GM18499 (cell line): ENCODE measurements at regions not wholly inside any gene's neighbourhood (a gene's known extent, or its start where the extent isn't known, plus 50 kb on each side); places are given as distances from the start of the nearest gene placed in this dataset.
A peak's percentile ranks its signal among the peaks of the same experiment; 100 is the strongest.
"Not testable (repeated sequence)": the region's sequence is repeated elsewhere in the genome, so short reads cannot be mapped to it uniquely, and the experiment has no call there.

Experiments
- ATAC-seq: cut with Tn5 transposase; IDR thresholded peaks from one replicate; pipeline ENCODE4 v1.9.1; 2021; ENCODE audit warnings: moderate number of reproducible peaks; ENCODE audit not compliant: insufficient read depth, unreplicated experiment

- no peak for ATAC-seq
Measured at GRCh38 chr6:67815623-67816022, 819.5 kb upstream of the ADGRB3 start.

GRCh38 chr6:67814262-67814661, 820.8 kb upstream of the ADGRB3 start:
- no peak for ATAC-seq

DNA sequence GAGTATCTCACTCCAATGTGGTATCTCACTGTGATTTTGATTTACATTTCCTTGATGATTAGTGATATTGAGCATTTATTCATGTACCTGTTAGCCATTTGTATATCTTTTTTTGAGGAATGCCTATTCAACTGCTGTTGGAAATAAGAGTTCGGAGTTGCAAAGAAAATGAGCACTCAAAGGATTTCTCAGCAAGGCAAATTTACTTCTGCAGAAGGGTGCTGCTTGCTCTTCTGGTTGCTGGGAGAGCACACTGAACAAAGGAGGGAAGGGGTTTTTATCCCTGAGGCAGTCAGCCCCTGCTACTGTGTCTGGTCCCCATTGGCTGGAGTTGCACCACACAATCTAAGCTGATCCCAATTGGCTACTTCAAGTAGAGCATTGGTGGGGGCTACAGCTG, 822.4 kb upstream of the ADGRB3 start:
- no peak for ATAC-seq

DNA sequence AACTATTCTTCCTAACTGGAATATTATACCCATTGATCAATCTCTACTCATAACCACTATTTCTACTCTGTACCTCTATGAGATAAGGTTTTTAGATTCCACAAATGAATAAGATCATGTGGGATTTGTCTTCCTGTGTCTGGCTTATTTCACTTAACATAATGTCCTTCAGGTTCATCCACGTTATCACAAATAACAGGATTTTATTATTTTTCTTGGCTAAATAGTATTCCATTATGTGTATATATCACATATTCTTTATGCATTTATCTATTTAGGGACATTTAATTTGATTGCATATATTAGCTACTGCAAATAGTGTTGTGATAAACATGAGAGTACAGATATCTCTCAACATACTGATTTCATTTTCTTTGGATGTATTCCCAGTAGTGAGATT, 823.0 kb upstream of the ADGRB3 start:
- no peak for ATAC-seq

DNA sequence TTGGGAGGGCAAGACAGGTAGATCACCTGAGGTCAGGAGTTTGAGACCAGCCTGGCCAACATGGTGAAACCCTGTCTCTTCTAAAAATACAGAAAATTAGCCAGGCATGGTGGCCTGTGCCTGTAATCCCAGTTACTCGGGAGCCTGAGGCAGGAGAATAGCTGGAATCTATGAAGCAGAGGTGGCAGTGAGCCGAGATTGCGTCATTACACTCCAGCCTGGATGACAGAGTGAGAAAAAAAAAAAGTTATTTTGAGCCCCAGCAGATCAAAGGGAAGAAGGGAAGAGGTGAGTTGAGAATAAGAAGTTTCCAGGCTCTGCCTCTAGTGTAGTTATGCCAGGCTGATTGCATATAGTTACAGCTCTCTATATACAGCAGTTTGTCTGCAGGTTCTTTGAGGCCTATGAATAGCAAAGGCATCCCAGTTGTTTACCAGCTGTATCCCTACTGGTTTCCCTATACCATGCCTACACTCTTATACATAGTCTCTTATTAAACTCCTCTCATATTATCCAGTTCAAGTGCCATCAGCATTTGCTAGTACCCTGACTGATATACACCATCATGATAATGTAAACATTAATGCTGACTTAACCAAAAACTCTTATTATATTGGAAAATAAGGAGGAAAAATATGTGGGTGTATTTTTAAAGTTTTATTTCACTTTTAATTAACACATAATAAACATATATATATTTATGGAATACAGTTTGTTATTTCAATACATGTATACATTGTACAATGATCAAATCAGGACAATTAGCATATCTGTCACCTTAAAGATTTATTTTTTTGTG, 823.6 kb upstream of the ADGRB3 start:
- no peak for ATAC-seq

GRCh38 chr6:67804808-67805207, 830.3 kb upstream of the ADGRB3 start:
- ATAC-seq = not testable (repeated sequence)

DNA sequence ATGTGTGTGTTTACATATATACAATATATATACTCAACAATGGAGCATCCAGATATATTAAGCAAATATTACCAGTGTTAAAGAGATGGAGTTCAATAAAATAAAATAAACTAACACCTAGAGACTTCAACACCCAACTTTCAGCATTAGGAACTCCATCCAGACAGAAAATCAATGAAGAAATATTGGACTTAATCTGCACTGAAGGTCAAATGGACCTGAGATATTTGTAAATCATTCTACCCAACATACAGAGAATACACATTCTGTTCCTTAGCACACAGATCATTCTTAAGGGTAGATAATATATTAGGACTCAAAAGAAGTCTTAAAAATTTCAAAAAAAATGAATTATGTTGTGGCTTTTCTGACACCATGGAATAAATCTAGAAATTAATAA, 832.3 kb upstream of the ADGRB3 start:
- no peak for ATAC-seq

DNA sequence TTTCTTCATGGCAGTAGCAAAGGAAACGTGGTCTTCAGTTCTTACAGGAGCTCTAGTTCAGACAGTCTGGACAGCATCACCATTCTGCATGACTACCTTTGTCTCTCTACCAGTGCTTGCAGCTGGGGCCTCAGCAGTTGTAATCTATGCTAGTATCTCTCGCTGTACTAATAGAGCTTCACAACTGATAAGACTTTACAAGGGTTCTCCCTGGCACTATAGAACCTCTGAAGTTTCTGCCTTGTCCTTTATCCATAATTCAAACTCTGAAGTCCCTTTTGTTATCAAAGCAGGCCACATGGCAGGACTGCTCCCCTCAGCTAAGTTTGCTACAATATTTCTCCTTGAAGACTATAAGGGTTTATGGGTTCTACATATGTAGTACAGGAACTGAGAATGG, 842.1 kb upstream of the ADGRB3 start:
- ATAC-seq = no peak

DNA sequence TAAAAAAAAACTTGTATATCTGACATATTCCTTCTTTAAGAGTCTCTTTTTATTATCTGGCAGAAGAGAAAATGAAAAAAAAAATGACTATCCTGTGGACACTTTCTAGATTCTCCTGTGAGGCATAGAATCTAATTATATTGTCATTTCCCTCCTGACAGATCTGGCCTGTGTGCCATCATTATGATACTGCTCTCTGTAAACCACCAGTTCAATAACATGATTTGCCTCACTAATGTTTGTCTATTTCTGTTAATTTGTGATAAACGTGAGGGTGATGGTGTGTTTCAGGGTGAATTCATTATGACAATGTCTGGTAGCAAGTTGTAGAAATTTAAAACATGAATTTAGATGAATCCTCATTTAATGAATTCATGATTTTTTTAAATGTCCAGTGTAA, 844.5 kb upstream of the ADGRB3 start:
- ATAC-seq = no peak

DNA sequence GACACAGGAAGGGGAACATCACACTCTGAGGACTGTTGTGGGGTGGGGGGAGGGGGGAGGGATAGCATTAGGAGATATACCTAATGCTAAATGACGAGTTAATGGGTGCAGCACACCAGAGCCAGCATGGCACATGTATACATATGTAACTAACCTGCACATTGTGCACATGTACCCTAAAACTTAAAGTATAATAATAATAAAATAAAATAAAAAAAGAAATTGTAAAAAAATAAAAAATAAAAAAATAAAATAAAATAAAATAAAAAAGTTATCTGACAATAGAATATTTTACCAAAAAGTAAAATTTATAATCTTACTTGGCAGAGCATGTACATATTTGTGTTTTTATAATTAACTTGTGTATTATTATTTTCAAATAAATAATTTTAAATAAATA, 848.0 kb upstream of the ADGRB3 start:
- not testable (repeated sequence) for ATAC-seq

- no peak for ATAC-seq
Measured at GRCh38 chr6:67779876-67780275, 855.2 kb upstream of the ADGRB3 start.

GRCh38 chr6:67775333-67775732, 859.7 kb upstream of the ADGRB3 start:
- no peak for ATAC-seq

GRCh38 chr6:67768972-67769371, 866.1 kb upstream of the ADGRB3 start:
- ATAC-seq = peak; percentile 57

- not testable (repeated sequence) for ATAC-seq
Measured at GRCh38 chr6:67767046-67767822, 867.8 kb upstream of the ADGRB3 start.

DNA sequence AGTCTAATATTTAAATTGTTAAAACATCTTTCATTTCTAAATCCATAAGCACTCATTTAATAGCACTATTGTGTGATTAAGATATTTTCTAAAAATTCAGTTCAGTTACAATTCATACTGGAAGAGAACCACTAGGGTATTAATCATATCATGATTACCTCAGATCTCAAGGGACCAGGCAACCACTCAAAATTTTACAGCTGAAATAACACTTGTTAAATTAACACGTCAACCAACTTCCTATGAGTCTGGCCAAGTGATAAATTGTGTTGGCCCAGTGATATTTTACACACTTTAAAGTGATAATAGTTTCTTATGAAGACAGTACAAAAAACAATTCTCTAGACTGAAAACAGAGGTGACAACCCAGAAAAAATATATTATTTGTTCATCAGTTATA, 869.0 kb upstream of the ADGRB3 start:
- ATAC-seq = no peak

DNA sequence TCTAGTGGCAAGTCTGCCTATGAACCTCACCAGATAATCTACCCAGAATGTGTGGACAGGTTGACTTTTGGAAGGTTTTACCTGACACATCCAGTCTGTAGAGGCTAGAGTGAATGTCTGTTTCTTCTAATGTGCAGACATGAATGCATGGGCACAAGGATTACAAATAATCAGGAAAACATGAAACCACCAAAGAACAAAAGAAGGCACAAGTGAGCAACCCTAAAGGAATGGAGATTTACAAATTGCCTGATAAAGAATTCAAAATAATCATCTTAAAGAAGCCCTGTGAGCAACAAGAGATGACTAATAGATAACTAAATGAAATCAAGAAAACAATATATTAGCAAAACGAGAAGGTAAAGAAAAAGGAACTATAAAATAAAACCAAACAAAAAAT, 876.1 kb upstream of the ADGRB3 start:
- ATAC-seq = no peak

GRCh38 chr6:67757465-67758033, 877.5 kb upstream of the ADGRB3 start:
- no peak for ATAC-seq

DNA sequence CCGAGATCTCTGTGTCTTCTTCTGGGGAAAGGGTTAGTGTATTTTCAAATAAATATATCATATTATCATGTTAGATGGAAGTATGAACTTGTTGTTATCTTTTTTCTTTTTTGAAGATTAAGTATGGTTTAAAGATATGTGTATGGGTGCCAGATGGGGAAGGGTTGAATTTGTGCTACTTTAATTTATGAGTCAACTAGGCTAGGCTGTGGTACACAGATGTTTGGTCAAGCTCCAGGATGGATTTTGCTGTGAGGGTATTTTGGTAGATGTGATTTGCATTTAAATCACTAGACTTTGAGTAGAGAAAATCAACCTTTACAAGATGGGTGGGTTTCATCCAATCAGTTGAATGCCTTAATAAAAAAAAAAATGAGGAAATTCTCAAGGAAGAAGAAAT, 886.6 kb upstream of the ADGRB3 start:
- no peak for ATAC-seq

DNA sequence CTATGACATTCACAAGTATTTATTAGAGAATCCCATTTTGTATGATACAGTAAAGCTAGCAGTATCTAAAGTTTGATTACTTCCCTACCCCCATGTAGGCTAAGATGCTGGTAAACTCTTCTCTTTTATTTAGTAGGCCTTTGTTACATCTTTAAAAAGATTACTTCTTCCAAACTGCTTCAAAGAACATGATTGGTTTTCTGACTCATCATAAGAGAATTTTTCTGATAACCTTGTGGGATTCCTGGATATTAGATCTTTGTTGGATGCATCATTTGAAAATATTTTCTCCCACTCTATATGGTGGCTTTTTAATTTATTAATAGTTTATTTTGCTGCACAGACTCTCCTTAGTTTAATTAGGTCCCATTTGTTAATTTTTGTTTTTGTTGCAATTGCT, 898.3 kb upstream of the ADGRB3 start:
- no peak for ATAC-seq

DNA sequence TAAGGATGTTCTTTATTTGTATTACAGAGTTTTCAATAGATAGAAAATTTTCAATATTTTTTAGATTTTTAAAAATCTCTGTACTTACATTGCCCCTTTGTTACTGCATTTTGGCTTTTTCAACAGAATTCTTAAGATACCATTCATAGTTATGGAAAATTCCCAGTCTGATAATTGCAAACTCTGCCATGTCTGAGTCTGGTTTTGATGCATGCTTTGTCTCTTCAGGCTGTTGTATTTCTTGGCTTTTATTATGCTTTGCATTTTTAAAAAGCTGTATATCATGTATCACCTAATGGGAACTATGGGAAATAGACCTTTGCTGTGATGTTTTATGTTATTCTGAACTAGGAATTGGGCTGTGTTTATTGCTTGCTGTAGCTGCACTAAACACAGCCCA, 898.9 kb upstream of the ADGRB3 start:
- no peak for ATAC-seq

DNA sequence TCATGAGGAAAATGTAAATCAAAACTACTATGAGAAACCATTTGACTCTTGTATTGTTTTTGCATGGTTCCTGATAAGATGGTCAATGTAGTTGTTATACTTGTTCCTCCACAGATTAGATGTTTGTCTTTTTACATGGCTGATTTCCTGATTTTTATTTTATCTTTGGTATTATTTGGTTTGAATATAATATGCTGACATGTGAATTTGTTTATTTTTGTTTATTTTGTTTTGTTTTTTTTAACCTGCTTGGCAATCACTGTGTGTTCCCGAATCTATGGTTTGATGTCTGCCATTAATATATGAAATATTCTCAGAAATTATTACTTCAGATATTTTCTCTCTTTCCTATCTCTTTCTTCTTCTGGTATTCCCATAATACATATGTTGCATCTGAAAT, 899.5 kb upstream of the ADGRB3 start:
- ATAC-seq = no peak
